CD4-positive, alpha-beta T cell treated with Interferon gamma for 1 hour (primary cell): ENCODE measurements at regions not wholly inside any gene's neighbourhood (a gene's known extent, or its start where the extent isn't known, plus 50 kb on each side); places are given as distances from the start of the nearest gene placed in this dataset.

Experiments used
- DNase-seq: peaks from one replicate; pipeline ENCODE4 v3.0.0-alpha.2; 2020

DNA sequence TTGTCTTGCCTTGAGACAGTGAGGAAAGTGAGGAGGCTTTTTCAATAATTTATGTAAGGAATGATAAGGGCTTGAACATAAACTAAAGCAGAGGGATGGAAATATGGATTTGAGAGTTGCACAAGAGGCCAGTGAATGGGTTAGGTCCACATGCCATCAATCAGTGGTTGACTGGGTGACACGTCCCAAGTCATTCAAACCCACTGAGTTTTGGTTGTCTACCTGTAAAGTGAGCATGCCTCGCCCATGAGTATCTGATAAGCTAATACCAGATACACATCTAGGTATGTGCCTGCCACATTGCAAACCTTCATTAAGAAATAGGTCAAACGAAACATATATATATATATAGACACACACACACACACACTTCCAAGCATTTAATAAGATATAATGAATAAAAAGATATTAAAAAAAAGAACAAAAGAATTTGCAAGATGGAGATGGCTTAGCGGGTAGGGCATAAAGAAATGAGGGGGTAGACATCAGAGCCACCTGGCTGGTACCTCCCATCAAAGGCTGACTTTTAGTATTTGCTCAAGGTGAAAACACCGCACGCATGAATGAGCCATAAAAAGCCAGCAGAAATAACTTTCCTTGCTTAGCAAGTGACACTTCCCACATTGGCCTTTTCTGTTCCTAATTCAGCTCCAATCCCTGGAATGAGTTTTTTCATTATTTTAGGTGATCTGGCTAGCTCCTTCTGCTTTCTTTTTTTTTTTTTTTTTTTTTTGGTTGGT, 109.1 kb upstream of the GGTLC1 start:
- no peak for DNase-seq

DNA sequence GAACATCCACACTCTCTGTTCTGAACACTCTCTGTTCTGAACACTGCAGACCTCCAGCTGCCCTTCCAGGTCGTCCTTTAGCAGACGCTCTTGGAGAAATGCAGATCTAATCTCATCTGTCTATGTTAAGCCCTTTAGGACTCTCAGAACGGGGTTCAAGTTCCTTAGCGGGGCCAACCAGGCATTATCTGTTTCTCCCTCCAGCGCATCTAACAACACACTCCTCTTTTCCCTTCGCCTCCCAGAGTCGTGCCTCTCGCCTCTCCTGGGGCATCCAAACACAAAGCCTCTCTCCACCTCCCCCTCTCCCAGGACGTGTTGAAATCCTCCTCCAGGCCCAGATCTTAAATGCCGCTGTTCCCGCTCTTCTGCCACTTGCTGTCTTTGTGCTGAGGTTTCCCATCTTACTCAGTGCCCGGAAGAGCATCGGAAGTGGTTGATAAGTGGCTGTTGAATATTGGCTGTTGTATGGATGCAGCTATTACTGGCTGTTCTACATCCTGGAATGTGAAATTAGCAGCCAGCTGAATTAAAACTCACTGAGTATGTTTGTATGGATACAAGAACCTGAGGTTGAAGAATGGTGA, 108.4 kb upstream of the GGTLC1 start:
- DNase-seq, result no peak

DNA sequence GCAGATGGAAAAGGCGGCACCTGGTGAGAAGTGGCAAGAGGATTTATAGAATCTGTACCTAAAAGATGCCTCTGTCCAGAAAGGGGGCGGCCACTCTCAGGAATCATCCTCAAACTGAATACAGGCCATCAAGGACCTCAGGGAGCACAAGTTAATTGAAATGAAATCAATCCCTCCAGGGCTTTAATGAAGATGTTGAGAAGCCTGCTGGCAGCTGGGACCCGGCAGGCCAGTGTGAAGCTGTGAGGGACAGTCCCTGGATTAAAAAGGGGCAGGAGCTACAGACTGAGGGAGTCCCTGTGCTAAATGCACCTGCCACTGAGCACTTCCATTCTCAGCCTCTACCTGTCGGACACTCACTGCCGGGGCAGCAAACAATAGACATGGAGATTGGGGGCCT, 107.7 kb upstream of the GGTLC1 start:
- DNase-seq, result no peak

DNA sequence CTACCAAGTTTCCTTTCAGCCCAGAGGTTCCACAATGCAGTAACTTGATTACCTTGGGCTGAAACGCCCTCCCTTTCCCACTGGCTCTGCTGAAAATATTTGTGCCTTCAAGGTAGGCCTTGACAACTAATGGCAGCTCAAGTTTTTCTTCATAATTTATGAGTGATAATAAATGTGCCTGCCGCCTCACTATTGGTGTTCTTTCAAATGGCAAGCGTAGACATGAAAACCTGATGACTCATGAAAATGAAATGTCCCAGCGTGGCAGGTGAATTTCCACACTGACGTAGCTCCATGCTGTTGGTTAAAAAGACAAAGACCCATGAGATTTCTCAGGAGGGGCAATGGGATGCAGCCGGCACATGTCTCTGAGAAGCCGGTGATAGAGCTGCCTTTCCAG, 107.2 kb upstream of the GGTLC1 start:
- DNase-seq, result no peak

DNA sequence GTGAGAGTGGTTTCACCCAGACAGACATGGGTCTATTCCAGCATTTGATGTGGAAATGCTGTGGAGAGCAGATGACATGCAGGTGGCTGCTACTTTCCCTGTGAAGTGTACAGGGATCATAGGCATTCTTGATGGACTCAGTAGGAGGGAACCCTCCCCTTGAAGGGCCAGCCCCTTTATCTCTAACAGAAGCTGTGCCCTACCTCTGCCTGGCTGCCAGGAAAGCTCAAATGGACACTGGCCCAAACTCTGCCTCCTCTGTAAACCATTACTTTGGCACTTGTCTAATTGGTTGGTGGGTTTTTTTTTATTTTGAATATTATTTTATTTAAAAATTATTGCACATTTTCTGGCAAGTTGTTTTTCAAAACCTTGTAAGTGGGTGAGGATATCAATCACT, 106.7 kb upstream of the GGTLC1 start:
- no peak for DNase-seq

DNA sequence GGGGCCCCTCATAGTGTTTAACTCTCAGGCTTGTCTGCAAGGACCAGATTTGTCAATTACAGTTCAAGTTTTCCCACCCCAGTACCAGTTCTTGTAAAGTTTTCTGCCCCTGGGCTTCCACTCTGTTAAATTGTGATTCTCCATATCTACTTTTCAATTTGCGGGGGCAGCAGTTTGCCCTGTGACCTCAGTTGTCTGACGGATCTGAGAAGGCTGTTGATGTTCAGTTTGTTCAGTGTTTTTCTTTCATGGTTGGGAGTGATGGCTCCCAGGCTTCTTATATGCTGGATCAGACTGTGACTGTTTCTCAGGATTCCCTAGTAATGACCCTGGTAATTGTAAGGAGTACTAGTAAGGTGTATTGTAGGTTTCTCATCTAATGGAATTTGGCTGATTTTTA, 101.0 kb upstream of the GGTLC1 start:
- no peak for DNase-seq

DNA sequence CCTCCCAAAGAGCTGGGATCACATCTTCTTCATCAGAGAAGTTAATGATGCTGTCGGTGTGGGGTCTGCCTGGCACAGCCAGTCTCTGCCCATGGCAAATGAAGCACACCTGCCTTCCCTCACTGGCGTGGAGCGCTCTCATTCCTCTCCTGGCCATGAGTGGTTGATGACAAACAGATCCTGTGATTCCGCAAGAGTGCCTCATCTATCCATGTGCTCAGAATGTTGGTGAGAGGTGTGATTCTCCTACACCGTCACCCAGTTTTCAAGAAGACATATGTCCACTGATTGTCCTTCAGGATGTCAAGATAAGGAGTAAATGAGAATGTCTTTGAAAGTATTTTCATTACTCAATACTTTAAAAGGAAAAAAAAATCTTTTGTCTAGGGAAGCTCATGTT, 97.5 kb upstream of the GGTLC1 start:
- DNase-seq, result no peak

DNA sequence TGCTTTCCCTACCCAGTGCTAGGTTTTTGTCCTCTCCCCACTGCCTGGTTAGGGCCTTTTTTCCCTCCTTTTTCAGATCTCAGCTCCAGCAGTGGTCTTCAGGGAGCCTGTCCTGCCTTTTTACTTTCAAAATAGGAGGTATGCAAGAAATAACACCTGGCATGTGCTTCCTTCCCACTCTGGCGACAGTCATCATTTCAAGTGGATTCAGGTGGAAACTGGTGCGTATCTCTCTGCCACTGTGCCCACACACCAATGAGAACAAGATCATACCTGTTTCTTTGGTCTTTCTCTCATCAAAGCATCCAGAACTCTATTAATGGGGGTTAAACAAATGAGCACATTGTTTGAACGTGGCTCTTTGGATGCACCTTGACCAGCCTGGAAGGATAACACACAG, 95.7 kb upstream of the GGTLC1 start:
- DNase-seq, result no peak

DNA sequence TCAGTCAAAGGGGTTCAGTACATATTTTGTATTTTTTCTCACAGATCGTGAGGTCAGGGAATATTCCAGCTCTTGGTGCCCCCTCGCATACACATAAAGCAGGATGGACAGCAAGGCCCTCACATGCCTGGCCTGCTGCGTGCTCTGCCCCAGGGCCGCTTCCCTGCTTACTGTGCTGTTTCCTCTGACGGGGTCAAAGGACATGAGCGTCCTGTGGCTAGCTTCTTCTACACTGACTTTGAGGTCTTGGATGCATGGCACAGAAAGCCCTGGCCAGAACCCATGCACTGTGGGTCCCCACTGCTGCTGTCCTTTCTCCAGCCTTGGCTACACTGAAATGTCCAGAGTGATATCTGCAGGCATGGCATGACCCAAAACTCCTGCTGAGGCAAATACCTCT, 92.5 kb upstream of the GGTLC1 start:
- DNase-seq, result no peak

DNA sequence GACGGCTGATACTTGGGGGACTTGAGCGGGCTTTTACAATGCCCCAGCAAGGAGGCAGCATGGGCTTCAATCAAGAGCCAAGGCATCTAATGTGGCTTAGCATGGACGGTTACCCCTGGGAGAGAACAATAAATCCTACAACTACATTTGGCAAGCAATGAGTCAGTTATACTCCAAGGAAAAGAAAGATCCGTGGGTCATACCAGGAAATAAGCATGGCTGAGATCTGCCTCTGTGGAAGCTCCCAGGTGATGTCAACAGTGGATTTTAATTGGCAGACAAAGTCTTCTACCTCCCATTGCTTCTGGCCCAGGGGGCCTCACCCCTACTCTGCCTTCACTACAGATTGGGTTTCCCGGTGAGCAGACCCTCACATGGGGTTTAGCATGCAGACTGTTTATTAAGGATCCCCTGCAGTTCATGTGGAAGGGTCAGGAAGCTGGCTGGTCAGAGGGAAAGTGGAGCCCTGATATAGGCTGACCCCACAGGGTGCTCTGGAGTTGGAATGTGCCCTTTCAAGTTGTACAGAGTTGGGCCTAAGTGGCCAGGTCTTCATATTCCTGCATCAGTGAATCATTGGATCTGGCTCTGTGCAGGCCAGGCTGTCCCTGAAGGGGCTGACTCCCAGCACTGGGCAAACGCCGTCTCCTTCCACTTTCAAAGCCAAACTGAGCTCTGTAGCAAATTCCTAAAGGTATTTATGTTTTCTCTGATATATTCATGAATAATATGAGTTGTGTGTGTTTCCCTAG, 91.3 kb upstream of the GGTLC1 start:
- DNase-seq, result no peak

DNA sequence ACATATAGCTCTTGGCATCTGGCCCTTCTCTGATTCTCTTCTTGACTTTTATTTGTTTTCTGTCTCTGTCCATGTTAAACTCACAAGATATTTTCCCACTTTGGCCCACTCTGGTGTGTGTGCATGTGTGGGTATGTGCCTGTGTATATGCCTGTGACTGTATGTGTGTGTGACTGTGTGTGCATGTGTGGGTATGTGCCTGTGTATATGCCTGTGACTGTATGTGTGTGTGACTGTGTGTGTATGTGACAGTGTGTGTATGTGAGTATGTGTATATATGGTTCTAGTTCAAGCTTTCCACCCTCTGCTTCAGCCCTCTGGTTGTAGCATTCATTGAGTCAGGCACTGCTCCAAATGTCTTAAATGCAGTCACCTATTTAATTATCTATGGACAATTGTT, 88.6 kb upstream of the GGTLC1 start:
- no peak for DNase-seq

DNA sequence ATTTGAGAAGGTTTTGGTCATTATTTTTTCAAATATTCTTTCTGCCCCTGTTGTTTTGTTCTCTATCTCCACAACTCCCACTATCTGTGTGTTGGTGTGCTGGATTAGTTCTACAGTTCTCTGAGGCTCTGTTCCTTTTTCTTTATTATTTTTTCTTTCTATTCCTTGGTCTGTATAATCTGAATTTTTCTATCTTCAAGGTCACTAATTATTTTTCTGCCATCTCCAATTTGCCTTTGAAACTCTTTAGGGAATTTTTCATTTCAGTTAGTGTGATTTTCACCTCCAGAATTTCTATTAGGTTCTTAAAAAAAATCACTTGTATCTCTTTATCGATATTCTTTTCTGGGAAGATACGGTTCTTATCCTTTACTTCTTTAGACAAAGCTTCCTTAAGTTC, 82.1 kb upstream of the GGTLC1 start:
- no peak for DNase-seq

DNA sequence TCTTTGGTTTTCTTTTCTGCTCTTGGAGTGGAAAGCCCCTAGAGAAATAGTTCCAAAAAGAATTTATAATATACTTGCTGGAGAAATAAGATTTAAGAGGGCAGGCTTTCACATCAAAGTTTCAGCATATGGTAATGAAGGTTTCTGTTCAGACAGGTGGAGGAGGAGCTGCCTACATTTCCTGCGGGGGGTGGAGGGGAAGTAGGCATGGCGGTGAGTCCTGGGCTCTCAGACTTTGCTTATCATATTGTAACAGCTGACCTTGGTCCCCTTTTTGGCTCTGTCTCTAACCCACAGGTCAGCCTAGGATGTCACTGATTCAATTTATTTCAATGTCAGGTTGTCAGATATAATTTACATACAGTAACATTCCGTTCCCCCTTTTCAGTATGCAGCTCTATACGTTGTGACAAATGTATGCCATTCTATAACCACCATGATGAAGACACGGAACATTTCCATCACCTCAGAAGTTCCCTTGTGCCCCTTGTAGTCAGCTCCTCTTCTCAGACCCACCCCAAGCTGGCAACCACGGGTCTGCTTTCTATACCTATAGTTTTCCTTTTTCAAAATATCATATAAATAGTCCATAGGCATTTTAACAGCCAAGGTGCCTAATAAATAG, 77.6 kb upstream of the GGTLC1 start:
- DNase-seq, result no peak

DNA sequence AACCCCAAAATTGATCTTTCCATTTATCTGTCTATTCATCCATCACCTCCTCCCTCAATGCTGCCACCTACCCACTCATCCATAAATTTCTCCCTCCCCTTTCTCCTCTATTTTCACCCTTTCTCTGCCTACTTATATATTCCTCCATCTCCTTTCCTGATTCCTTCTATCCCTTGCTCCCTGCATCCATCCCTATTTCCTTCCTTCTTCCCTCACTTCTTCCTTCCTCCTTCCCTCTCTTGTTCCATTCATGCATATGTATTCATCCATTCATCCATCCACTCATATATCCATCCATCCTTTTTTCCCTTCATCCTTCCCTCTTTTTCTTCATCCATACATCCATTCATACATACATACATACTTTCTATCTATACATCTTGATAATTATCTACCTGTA, 76.3 kb upstream of the GGTLC1 start:
- DNase-seq, result no peak

DNA sequence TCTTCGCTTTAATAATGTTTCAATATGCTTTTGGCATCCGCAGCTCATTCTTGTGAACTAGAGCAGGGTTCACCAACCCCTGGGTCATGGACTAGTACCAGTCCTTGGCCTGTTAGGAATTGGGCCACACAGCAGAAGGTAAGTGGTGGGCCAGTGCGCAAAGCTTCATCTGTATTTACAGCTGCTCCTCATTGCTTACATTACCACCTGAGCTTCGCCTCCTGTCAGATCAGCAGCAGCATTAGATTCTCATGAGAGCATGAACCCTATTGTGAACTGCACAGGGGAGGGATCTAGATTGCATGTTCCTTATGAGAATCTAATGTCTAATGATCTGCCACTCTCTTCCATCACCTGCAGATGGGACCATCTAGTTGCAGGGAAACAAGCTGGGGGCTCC, 75.5 kb upstream of the GGTLC1 start:
- no peak for DNase-seq

DNA sequence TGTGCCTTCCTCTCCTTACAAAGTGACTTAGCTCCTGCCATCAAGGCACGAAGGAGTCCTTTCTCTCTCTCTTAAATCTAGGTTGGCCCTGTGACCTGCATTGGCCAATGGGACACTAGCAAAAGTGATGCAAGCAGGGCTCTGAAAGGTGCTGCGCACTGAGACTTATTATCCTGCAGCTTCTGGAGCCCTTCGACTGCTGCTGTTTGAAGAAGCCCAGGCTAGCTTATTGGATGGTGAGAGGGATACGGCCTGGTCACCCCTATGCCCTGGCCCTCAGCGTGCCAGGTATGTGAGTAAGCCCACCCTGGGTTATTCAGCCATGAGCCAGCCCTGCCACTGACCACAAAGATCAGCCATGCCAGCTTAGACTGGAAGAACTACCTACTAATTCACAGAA, 74.5 kb upstream of the GGTLC1 start:
- no peak for DNase-seq

DNA sequence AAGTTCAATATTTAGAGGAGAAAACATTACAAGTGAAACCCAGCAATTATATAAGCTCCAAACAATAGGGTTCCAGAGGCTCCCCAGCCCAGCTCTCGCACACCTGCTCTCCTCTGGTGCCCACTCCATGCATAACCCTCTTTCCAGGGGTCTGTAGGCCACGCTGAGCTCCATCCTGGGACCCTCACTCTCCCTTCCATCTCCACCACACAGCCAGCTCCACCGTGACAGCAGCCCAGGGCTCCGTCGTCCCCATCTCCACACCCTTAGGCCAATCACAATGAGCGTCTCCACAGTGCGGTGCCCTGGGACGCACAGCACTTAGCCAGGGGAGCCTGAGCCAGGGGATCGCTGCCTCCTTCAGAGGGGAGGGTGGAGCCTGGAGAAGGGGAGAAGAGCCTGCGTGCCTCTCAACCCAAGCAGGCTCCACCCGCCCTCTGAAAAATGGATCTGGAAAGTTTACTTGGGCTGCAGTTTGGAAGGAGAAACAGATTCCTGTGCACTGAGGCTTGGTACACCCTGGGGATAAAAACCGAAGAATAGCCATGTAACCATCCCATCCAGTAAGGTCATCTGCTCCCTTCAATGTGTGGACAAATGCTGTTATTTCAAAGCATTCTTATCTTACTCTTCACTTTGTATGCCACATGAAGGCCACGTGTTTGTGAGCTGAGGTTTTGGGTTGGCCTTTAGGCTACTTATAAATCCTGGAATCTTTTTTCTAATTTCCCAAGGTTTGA, 72.4 kb upstream of the GGTLC1 start:
- no peak for DNase-seq

DNA sequence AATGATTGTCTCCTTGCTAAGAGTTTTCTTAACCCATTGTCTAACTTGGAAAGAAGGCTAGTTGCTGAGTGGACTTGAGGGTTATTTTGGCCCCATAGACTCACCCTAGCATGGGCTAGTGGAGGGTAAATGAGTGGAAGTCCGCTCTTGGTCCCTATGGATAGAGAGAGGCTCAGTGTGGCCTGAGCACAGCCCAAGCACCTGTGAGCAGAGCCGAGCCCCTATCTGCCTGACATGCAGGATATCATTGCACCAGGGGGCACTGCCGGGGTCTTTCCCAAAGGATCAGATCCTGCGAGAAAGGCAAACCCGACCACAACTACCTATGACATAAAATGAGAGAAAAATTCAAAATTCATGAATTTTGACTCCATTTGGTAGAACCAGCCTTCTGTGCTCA, 70.6 kb upstream of the GGTLC1 start:
- no peak for DNase-seq

DNA sequence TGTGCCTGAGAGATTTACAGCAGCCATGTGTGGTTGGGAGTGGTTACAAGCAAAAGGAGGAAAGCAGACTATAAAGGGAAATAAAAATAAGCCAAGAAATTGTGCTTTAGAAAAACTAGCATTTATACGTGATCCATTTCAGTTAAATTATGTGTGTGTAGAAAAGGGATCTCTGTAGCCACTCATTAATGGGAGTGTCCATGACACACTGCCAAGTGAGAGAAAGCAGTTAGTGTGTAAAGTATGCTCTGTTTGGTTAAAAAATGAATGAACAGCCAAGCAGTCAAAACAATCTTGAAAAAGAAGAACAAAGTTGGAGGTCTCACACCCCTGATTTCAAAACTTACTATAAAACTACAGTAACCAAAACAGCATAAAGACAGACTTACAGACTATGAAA, 67.9 kb upstream of the GGTLC1 start:
- DNase-seq, result no peak

DNA sequence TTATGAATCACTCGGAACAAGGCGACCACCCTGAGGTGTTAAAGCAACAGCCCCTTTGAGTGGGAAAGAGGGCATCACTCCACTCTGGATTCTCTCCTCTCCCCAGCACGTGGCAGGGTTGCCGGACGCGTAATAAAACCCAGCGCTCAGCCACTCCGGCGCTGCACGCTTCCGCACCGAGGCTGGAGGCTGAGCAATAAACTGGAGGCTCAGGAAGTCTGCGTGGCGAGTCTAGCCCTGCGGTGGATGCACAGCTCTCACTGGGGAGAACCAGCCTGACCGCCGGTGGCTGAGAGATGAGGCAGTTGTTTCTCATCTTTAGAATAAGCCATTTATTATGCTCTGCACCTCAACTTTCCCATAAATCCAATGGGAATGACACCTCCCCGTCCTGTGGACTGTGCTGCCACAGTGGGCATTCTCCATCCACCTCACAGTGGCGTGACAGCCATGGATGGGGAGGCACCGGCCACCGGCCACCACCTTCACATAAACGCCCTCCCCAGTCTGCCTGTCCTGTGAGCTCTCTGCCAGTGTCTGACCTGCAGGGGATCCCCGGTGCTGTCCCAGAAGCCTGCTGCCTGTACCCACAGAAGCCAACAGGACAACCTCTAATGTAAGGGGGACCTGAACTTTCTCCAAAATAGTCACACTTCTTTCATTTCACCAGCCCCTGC, 64.2 kb upstream of the GGTLC1 start:
- no peak for DNase-seq

DNA sequence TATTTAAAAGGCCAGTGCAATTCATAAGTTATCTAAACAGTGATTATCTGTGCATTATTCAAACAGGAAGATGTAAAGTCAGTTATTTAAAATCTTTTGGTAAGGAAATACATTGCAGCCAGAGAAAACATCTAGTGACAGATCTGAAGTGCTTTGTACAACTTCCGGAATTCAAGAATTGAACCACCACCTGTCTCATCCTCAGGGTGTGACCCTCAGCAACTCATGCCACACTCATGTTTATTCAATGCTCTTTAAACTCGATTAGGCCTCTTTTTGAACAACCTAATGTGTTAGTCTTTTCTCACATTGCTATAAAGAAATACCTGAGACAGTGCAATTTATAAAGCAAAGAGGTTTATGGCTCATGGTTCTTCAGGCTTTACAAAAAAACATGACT, 62.6 kb upstream of the GGTLC1 start:
- DNase-seq, result no peak

DNA sequence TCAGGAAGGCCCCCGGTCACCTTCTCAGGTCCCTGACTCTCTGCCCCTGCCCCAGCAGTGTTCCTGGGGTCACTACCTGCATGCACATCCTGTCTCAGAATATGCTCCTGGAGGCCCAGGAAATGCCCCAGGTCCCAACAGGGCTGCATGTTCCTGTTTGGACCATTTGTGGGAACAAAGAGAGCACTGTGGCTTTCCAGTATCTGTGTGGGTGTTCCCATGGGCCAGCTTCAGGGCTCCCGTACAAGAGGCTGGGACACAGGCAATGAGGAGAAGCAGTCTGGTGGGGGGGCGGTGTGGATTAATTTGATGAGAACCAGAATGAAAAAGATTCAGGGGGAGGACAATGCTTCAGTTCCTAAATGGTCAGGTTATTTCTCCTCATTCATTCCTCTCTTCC, 61.5 kb upstream of the GGTLC1 start:
- no peak for DNase-seq

DNA sequence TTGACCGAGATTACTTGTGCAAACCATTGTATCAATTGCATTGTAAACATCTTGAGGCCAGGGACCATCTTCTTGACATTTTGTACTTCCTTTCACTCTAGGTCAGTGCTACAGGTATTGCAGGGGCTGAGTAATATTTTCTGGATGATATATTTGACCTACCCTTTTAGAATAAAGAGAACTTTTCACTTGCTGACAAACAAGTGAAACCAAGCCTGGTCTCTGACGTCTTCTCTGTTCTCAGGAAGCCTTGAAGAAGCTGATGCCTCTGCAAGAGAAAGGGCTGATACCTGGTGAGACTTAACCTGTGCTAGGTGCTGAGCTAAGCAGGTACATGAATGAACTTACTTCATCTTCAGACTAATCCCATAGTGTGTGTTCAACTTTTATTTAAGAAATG, 60.5 kb upstream of the GGTLC1 start:
- no peak for DNase-seq
